Type B pancreatic cell (in vitro differentiated cells): ENCODE measurements at regions not wholly inside any gene's neighbourhood (a gene's known extent, or its start where the extent isn't known, plus 50 kb on each side); places are given as distances from the start of the nearest gene placed in this dataset.
A peak's percentile ranks its signal among the peaks of the same experiment; 100 is the strongest.

Experiments used
- DNase-seq: peaks from one replicate; pipeline ENCODE4 v3.0.0; 2021; ENCODE audit warnings: mixed read lengths; ENCODE audit not compliant: unreplicated experiment; ENCODE audit errors: extremely low spot score
- H3K27ac Mint-ChIP-seq: 2 replicates; pipeline ENCODE4 v1.8.0; 2021; ENCODE audit warnings: mild to moderate bottlenecking, mixed read lengths
- H3K27me3 Mint-ChIP-seq: 2 replicates; pipeline ENCODE4 v1.8.0; 2021; ENCODE audit warnings: mixed read lengths
- H3K36me3 Mint-ChIP-seq: 2 replicates; pipeline ENCODE4 v1.8.0; 2021; ENCODE audit warnings: mixed read lengths
- H3K4me1 Mint-ChIP-seq: one replicate; pipeline ENCODE4 v1.8.0; 2021; ENCODE audit warnings: mixed read lengths; ENCODE audit not compliant: unreplicated experiment
- H3K4me3 Mint-ChIP-seq: 2 replicates; pipeline ENCODE4 v1.8.0; 2021; ENCODE audit warnings: mild to moderate bottlenecking, mixed read lengths
- H3K9me3 Mint-ChIP-seq: 2 replicates; pipeline ENCODE4 v1.8.0; 2021; ENCODE audit warnings: mixed read lengths
- TF ChIP-seq, protein P1 (sequence below): fragments of 200-600 bp; sonication (generic); conservative IDR thresholded peaks from 2 replicates; pipeline ENCODE4 v1.5.0; 2021; ENCODE audit warnings: antibody characterized with exemption, mild to moderate bottlenecking

- no peak overlapping the region for H3K4me3 Mint-ChIP-seq
- H3K4me1 Mint-ChIP-seq: peaks cover 10% of the 10 kb centered on the region
- DNase-seq: no peak
- H3K36me3 Mint-ChIP-seq: no peaks in the 10 kb centered on the region
- TF ChIP-seq, protein P1, sequence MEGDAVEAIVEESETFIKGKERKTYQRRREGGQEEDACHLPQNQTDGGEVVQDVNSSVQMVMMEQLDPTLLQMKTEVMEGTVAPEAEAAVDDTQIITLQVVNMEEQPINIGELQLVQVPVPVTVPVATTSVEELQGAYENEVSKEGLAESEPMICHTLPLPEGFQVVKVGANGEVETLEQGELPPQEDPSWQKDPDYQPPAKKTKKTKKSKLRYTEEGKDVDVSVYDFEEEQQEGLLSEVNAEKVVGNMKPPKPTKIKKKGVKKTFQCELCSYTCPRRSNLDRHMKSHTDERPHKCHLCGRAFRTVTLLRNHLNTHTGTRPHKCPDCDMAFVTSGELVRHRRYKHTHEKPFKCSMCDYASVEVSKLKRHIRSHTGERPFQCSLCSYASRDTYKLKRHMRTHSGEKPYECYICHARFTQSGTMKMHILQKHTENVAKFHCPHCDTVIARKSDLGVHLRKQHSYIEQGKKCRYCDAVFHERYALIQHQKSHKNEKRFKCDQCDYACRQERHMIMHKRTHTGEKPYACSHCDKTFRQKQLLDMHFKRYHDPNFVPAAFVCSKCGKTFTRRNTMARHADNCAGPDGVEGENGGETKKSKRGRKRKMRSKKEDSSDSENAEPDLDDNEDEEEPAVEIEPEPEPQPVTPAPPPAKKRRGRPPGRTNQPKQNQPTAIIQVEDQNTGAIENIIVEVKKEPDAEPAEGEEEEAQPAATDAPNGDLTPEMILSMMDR: no peak
- no peak overlapping the region for H3K27ac Mint-ChIP-seq
- H3K27me3 Mint-ChIP-seq: peaks cover 11% of the 10 kb centered on the region
- H3K9me3 Mint-ChIP-seq: no peaks in the 10 kb centered on the region
Measured at GRCh38 chr1:208825300-208825699, 581.1 kb upstream of the PLXNA2 start.

GRCh38 chr1:208829595-208829994 lies 585.4 kb upstream of the PLXNA2 start:
- no peak overlapping the region for H3K27ac Mint-ChIP-seq
- H3K4me3 Mint-ChIP-seq: no peak overlapping the region
- peaks cover 11% of the 10 kb centered on the region for H3K27me3 Mint-ChIP-seq
- H3K36me3 Mint-ChIP-seq: no peaks in the 10 kb centered on the region
- H3K9me3 Mint-ChIP-seq: no peaks in the 10 kb centered on the region
- DNase-seq: no peak
- H3K4me1 Mint-ChIP-seq: peaks cover 19% of the 10 kb centered on the region
- TF ChIP-seq, protein P1: no peak

GRCh38 chr1:208834381-208835096 lies 590.4 kb upstream of the PLXNA2 start:
- H3K27me3 Mint-ChIP-seq: peaks cover 22% of the 10 kb centered on the region
- no peak for DNase-seq
- H3K36me3 Mint-ChIP-seq: no peaks in the 10 kb centered on the region
- peak overlapping the region; percentile 60 for H3K4me3 Mint-ChIP-seq
- H3K27ac Mint-ChIP-seq: peak overlapping the region; percentile 17
- H3K9me3 Mint-ChIP-seq: peaks cover 10% of the 10 kb centered on the region
- peaks cover 49% of the 10 kb centered on the region for H3K4me1 Mint-ChIP-seq
- TF ChIP-seq, protein P1: no peak

DNA sequence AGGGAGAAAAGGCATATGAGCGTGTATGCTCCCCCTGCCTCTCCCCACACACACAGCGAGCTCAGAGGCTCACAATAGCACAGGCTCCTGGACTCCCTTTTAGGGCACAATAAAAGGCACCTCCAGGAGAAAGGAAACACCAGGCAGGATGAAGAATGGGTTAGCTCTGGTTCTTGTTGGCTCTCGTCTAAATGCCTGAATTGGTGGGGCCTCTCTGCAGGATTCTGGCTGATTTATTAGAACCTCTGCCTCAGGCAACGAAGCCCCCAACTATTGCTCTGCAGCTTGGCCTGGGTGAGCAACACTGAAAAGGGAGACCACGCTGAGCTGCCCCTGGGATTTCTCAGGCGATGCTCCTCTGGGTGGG lies 590.9 kb upstream of the PLXNA2 start:
- TF ChIP-seq, protein P1: no peak
- Mint-ChIP-seq H3K4me1 (peaks cover 48% of the 10 kb centered on the region), H3K9me3 (peaks cover 10% of the 10 kb centered on the region), H3K27ac (peak overlapping the region; percentile 66), H3K4me3 (peak overlapping the region; percentile 60), H3K36me3 (no peaks in the 10 kb centered on the region), H3K27me3 (peaks cover 22% of the 10 kb centered on the region)
- DNase-seq: no peak

- TF ChIP-seq, protein P1: no peak
- Mint-ChIP-seq H3K27ac (peak overlapping the region; percentile 66), H3K4me3 (peak overlapping the region; percentile 60), H3K9me3 (peaks cover 10% of the 10 kb centered on the region), H3K36me3 (no peaks in the 10 kb centered on the region), H3K4me1 (peaks cover 48% of the 10 kb centered on the region), H3K27me3 (peaks cover 28% of the 10 kb centered on the region)
- no peak for DNase-seq
Measured at GRCh38 chr1:208835781-208836180, 591.6 kb upstream of the PLXNA2 start.
